SJSA1 (cell line): ENCODE measurements at regions not wholly inside any gene's neighbourhood (a gene's known extent, or its start where the extent isn't known, plus 50 kb on each side); places are given as distances from the start of the nearest gene placed in this dataset.
"Not testable (repeated sequence)": the region's sequence is repeated elsewhere in the genome, so short reads cannot be mapped to it uniquely, and the experiment has no call there.

Source experiments
- DNase-seq, 2 experiments: peaks; one replicate each; pipeline ENCODE4 v3.0.0-alpha.2; 2015 to 2020; ENCODE audit warnings: low spot score in 2 of 2, low read depth in 1 of 2
- H3K27ac ChIP-seq: fragments of 250-450 bp; sonication (Bioruptor Pico); 2 replicates; pipeline ENCODE4 v1.5.1; 2020; ENCODE audit warnings: mild to moderate bottlenecking, moderate library complexity
- H3K27me3 ChIP-seq: fragments of 250-450 bp; sonication (Bioruptor Pico); replicated peaks from 2 replicates; pipeline ENCODE4 v1.5.1; 2020; ENCODE audit warnings: mild to moderate bottlenecking, moderate library complexity
- H3K36me3 ChIP-seq: fragments of 250-450 bp; sonication (Bioruptor Pico); 2 replicates; pipeline ENCODE4 v1.5.1; 2020; ENCODE audit warnings: mild to moderate bottlenecking
- H3K4me1 ChIP-seq: fragments of 250-450 bp; sonication (Bioruptor Pico); replicated peaks from 2 replicates; pipeline ENCODE4 v1.6.1; 2021; ENCODE audit warnings: mild to moderate bottlenecking
- H3K4me3 ChIP-seq: fragments of 250-450 bp; sonication (Bioruptor Pico); 2 replicates; pipeline ENCODE4 v1.5.1; 2020; ENCODE audit warnings: mild to moderate bottlenecking
- H3K9me3 ChIP-seq: fragments of 250-450 bp; sonication (Bioruptor Pico); replicated peaks from 2 replicates; pipeline ENCODE4 v1.5.1; 2020; ENCODE audit warnings: mild to moderate bottlenecking

DNA sequence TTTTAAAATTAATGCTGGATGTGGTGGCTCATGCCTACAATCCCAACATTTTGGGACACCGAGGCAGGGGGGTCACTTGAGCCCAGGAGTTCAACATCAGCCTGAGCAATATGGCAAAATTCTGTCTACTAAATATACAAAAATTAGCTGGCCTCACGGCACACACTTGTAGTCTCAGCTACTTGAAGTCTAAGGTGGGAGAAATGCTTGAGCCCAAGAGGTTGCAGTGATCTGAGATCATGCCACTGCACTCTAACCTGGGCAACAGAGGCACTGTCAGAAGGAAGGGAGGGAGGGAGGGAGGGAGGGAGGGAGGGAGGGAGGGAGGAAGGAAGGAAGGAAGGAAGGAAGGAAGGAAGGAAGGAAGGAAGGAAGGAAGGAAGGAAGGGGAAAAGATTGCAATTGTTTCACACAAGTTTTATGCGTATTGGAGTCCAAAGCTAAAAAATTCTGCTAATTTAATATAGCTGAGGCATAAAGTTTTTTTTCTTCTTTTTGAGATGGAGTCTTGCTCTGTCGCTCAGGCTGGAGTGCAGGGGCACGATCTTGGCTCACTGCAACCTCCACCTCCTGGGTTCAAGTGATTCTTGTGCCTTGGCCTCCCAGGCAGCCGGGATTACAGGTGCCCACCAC lies 328.8 kb downstream of the KLF12 start:
- not testable (repeated sequence) for H3K4me3 ChIP-seq, H3K27ac ChIP-seq, H3K36me3 ChIP-seq, DNase-seq, H3K27me3 ChIP-seq, H3K9me3 ChIP-seq
- H3K4me1 ChIP-seq, result peaks cover 24% of the 10 kb centered on the region

DNA sequence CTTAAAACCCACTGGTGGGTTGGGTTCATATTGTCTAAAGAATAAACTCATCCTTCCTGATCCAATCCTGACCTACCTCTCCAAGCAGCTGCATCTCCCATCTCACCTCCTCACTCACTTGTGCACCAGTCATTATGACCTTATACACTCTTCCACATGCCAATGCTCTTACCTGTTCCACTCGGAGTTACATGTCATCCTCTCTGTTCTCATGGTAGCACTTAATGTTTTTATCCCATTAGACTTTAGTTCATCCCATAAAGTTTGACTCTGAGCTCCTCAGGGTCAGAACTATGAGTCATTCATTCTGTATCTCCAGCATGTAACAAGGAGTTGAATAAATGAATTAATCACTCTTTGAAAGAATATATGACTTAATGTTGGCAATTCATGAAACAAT lies 330.2 kb downstream of the KLF12 start:
- H3K4me3 ChIP-seq, result no peak overlapping the region
- no peaks in the 10 kb centered on the region for H3K27me3 ChIP-seq
- no peak overlapping the region for H3K27ac ChIP-seq
- DNase-seq, result no peak
- H3K36me3 ChIP-seq, result no peaks in the 10 kb centered on the region
- H3K4me1 ChIP-seq, result peaks cover 17% of the 10 kb centered on the region
- H3K9me3 ChIP-seq, result no peaks in the 10 kb centered on the region

DNA sequence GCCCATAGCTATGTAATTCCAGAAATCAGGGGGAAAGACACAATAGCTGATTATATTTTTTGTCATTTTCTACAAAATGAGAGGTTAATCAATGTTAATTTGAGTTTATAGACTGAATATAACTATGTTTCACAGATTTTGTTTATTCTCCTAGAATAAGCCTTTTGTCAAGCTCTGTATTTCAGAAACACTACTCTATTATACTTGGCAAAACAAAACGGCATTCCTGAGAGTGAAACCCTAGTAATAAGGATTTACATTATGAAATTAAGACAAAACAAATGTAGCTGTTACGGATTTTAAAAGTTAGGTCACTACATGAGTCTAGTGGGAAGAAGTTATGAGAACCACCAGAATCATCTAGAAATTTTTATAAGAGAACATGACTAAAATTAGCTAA lies 334.2 kb downstream of the KLF12 start:
- no peak overlapping the region for H3K4me3 ChIP-seq
- H3K27ac ChIP-seq, result no peak overlapping the region
- no peaks in the 10 kb centered on the region for H3K36me3 ChIP-seq
- H3K27me3 ChIP-seq, result no peaks in the 10 kb centered on the region
- H3K4me1 ChIP-seq, result peaks cover 13% of the 10 kb centered on the region; the same call in 1 of the 2 replicates
- H3K9me3 ChIP-seq, result no peaks in the 10 kb centered on the region
- no peak for DNase-seq

DNA sequence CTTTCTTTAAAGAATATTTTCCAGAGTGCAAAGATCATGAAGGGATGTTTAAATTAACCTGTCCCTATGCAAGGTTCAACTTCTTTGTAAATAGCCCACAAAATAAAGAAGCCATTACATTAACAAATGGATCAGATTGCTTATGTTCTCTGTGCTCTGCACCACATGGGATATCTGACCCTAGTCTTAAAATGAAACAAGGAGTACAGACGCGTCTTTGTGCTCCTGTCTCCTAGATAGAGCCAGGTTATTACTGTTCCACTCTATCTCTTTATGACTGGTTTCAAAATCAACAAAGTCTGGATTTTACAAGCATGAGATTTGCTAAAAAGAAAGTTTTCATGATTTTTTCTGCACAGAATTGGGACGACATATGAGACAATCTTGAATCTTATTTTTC lies 339.4 kb downstream of the KLF12 start:
- H3K36me3 ChIP-seq, result no peaks in the 10 kb centered on the region
- H3K27ac ChIP-seq, result no peak overlapping the region
- H3K27me3 ChIP-seq, result no peaks in the 10 kb centered on the region
- DNase-seq, result no peak
- no peak overlapping the region for H3K4me3 ChIP-seq
- no peaks in the 10 kb centered on the region for H3K9me3 ChIP-seq
- no peaks in the 10 kb centered on the region for H3K4me1 ChIP-seq

DNA sequence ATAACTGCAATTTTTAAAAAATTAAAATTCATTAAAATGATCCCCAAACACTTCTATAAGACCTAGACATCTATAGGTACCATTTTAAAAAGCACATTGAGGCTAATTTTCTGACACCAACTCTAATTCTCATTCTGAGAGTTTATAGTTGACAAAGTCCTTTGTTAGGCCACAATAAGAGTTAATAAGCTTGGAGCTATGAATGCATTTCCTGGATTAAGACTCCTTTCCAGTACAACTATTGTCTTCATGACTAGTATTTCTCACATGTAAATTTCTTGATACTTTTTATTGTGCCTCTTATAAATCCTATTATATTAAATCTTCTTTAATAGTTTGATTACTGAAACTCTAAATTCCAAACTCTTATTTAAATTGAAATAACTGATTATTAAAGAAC lies 340.8 kb downstream of the KLF12 start:
- H3K4me3 ChIP-seq, result no peak overlapping the region
- no peaks in the 10 kb centered on the region for H3K4me1 ChIP-seq
- DNase-seq, result no peak
- H3K36me3 ChIP-seq, result no peaks in the 10 kb centered on the region
- H3K27me3 ChIP-seq, result no peaks in the 10 kb centered on the region
- no peak overlapping the region for H3K27ac ChIP-seq
- H3K9me3 ChIP-seq, result no peaks in the 10 kb centered on the region

DNA sequence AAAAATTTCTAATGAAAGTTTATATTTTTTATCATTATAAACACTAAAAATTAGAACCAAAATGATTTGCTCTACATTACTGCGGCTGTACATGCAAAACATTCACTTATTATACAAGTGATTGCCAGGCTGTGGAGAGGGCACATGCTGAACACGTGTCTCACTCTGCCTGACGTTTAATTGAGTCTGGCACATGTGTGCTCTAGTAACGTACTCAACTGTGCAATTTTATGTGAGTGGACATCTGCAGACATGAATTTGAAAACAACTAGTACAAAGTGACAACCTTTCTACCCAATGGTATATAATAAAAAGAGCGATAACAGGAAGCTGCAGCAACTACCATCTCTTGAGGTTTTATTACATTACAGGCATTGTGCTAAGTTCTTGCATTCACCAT lies 341.4 kb downstream of the KLF12 start:
- H3K4me1 ChIP-seq, result no peaks in the 10 kb centered on the region
- H3K4me3 ChIP-seq, result no peak overlapping the region
- no peaks in the 10 kb centered on the region for H3K36me3 ChIP-seq
- no peak overlapping the region for H3K27ac ChIP-seq
- H3K27me3 ChIP-seq, result no peaks in the 10 kb centered on the region
- H3K9me3 ChIP-seq, result no peaks in the 10 kb centered on the region
- no peak for DNase-seq

DNA sequence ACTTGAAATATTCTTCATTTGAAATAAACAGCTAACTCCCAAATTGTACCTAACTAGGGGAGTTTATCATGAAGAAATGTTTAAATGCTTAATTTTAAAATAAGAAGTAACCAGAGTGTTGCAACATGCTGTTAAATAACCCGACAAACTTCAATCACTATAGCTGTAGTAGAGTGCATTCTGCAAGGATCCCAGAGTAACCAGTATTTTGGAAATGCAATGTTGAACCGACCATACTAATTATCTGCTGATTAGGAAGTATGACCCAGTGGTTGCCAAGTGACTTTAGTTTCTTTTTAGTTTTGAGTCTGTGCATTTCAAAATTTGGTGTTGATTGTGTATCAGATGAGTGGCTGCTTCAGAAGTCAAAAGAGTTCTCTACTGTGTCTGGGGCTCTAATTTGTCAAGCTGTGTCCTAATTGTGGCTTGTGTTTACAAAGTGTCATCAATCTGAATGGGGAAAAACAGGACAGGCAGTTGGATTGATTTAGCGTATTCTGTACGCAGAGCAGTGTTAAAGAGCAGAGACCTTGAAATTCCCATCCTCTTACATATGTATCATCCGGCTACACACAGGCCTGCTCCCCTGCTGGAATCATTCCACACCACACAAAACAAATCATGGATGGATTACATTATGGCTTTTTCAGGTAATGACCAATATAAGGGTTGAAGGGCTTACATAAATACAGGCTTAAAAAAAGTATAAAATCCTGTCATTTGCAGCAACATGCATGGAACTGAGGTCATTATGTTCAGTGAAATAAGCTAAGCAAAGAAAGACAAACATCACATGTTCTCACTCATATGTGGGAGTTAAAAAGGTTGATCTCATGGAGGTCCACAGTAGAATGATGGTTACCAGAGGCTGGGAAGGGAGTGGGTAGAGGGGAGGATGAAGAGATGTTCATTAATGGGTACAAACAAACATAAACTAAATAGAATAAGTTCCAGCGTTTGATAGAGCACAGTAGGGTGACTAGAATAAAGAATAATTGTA lies 351.5 kb downstream of the KLF12 start:
- no peak overlapping the region for H3K27ac ChIP-seq
- H3K4me3 ChIP-seq, result no peak overlapping the region
- H3K27me3 ChIP-seq, result no peaks in the 10 kb centered on the region
- H3K4me1 ChIP-seq, result no peaks in the 10 kb centered on the region
- DNase-seq, result no peak
- no peaks in the 10 kb centered on the region for H3K9me3 ChIP-seq
- H3K36me3 ChIP-seq, result no peaks in the 10 kb centered on the region

DNA sequence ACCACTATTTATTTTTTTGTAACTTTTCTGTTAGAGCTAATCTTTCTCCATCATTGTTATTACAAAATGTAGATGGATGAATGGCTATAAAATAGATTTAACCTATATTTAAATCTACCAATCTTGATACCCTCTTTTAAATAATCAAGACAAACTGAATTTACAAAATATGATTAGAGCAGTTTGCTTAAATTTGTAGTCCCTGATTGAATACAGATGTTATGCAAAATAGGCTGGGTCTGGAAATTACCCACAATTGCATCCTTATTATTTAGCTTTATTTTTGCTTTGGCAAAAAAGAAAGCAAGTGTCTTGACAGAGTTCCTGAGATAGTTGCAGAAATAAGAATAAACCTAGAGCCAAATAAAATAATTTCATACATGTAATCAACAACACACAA lies 352.8 kb downstream of the KLF12 start:
- H3K9me3 ChIP-seq, result no peaks in the 10 kb centered on the region
- H3K4me1 ChIP-seq, result no peaks in the 10 kb centered on the region
- DNase-seq, result no peak
- H3K27me3 ChIP-seq, result no peaks in the 10 kb centered on the region
- no peak overlapping the region for H3K4me3 ChIP-seq
- no peaks in the 10 kb centered on the region for H3K36me3 ChIP-seq
- no peak overlapping the region for H3K27ac ChIP-seq

DNA sequence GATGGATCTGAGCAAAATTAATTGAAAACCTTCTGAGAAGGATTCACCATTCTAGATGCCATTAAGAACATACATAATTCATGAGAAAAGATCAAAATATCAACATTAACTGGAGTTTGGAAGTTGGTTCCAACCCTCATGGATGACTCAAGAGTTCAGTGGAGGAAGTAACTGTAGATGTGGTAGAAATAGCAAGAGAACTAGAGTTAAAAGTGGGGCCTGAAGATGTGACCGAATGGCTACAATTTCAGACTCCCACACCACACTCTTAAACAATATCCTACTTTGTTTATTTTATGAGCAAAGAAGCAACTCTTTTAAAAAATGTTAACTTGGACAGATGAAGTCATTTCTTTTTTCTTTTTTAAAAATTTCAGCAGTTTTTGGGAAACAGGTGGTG lies 354.3 kb downstream of the KLF12 start:
- no peak overlapping the region for H3K4me3 ChIP-seq
- H3K27ac ChIP-seq, result no peak overlapping the region
- no peak for DNase-seq
- no peaks in the 10 kb centered on the region for H3K27me3 ChIP-seq
- no peaks in the 10 kb centered on the region for H3K36me3 ChIP-seq
- H3K4me1 ChIP-seq, result no peaks in the 10 kb centered on the region
- no peaks in the 10 kb centered on the region for H3K9me3 ChIP-seq

DNA sequence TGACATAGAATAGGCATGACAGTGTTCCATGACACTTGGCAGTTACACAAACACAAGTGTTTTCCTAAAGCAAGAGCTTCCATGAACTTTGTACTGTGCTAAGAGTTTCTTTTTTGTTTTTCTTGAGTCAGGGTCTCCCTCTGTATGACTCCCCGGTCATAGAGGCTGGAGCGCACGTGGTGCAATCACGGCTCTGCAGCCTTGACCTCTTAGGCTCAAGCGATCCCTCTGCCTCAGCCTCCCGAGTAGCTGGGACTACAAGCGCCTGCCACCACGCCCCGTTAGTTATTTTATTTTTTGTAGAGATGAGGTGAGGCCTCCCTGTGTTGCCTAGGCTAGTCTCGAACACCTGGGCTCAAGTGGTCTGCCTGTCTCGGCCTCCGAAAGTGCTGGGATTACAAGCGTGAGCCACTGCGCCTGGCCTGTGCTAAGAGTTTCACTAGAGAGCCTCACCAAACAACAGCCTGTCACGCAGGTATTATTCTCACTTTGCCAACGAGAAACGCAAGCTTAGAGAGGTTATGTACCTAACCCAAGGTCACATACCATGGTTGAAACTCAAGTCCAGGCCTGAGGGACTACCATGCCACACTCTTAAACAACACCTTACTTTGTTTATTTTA lies 355.9 kb downstream of the KLF12 start:
- no peaks in the 10 kb centered on the region for H3K27me3 ChIP-seq
- no peak for DNase-seq
- no peak overlapping the region for H3K4me3 ChIP-seq
- no peaks in the 10 kb centered on the region for H3K36me3 ChIP-seq
- H3K27ac ChIP-seq, result no peak overlapping the region
- H3K9me3 ChIP-seq, result no peaks in the 10 kb centered on the region
- no peaks in the 10 kb centered on the region for H3K4me1 ChIP-seq

DNA sequence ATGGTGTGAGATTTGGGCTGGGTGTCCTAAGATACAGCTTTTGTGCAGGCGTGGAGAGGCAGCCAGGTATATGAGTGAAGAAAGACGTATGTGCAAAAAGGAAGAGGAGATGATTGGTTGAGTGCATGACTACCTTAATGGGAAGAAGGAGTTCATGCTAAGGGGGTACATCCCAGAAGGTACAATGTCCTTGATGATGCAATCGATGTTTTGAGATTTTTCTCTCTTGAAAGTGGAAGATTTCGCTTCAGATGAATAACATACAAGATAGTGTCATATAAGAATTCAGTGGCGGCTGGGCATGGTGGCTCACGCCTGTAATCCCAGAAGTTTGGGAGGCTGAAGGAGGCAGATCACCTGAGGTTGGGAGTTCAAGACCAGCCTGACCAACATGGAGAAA lies 357.1 kb downstream of the KLF12 start:
- H3K9me3 ChIP-seq, result no peaks in the 10 kb centered on the region
- no peak overlapping the region for H3K27ac ChIP-seq
- H3K36me3 ChIP-seq, result no peaks in the 10 kb centered on the region
- no peaks in the 10 kb centered on the region for H3K27me3 ChIP-seq
- DNase-seq, result no peak
- no peak overlapping the region for H3K4me3 ChIP-seq
- H3K4me1 ChIP-seq, result no peaks in the 10 kb centered on the region

DNA sequence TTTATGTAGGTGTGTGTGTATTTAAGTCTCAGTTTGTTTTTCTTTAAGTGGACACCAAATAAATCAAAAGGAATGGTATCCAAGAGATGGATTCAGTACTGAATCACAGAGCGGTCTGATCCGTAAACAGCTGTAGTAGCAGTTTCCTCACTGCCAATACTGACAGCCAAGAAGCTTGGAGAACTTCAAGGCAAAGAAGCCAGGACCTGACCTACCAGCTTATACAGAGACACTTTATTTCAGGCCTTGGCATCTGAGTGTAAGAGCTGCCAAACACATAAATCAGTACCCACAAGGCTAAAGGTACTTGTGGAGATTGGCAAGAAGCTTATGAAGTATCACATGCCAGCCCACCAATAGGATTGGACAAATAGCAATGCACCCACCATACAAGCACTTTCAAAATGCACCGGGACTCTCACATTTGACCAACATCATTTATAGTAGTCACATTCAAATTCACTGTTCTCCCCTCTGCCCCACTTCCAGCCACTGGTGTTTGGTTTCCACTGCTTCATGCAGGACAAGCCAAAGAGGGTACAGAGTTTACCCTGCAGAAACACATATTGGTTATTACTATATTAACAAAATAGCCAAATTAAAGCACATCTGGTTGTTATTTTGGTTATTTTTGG lies 357.9 kb downstream of the KLF12 start:
- Histone ChIP-seq H3K4me3 (no peak overlapping the region), H3K4me1 (no peaks in the 10 kb centered on the region), H3K27ac (no peak overlapping the region), H3K27me3 (no peaks in the 10 kb centered on the region), H3K9me3 (no peaks in the 10 kb centered on the region), H3K36me3 (no peaks in the 10 kb centered on the region)
- no peak for DNase-seq

DNA sequence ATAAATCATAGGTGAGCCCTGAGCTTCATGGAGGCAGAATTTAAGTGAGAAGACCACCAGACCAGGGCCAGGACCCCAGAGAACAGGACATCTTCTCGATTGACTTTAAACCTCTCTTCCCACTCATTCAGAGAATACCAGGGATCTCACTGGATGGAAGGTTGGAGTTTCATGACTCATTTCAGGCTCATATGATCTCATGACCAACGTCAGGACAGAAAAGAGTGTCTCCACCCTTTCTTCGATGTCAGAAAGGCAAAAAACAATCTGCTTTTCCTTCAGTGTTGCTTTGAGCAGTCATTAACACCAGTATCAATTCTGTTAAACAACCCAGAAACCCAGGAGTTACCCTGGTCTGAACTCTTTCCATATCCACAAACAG lies 361.0 kb downstream of the KLF12 start:
- H3K4me1 ChIP-seq, result no peaks in the 10 kb centered on the region

More for the DNA sequence above, 361.0 kb downstream of the KLF12 start:
- H3K4me3 ChIP-seq, result no peak overlapping the region
- no peaks in the 10 kb centered on the region for H3K36me3 ChIP-seq
- no peak overlapping the region for H3K27ac ChIP-seq
- H3K27me3 ChIP-seq, result no peaks in the 10 kb centered on the region
- no peaks in the 10 kb centered on the region for H3K9me3 ChIP-seq
- DNase-seq, result no peak
